GM19099 (cell line): ENCODE measurements at regions not wholly inside any gene's neighbourhood (a gene's known extent, or its start where the extent isn't known, plus 50 kb on each side); places are given as distances from the start of the nearest gene placed in this dataset.

Experiments
- POLR2A ChIP-seq: IDR thresholded peaks from 3 replicates; pipeline ENCODE4 v1.6.1; 2011; ENCODE audit warnings: low read depth; ENCODE audit not compliant: insufficient read length; ENCODE audit errors: extremely low read depth

DNA sequence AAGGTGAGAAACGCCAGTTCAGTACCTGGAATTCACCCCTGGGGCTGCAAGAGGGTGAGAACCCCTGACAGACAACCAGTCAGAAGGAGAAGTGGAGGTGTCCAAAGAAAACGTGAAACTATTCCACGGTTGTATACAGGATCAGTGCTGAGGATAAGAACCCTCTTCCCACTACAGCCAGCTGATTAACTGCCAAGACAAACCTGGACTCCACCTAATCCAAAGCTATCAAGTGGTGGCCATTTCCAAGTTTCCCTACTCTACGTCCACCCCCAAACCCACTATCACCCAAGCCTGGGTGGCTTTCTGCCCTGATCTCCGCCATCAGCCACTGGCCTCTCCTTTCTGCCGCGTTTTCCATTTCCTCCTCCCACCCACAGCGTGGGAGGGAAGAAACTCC lies 312.3 kb upstream of the ID2 start:
- no peak for TF ChIP-seq POLR2A

DNA sequence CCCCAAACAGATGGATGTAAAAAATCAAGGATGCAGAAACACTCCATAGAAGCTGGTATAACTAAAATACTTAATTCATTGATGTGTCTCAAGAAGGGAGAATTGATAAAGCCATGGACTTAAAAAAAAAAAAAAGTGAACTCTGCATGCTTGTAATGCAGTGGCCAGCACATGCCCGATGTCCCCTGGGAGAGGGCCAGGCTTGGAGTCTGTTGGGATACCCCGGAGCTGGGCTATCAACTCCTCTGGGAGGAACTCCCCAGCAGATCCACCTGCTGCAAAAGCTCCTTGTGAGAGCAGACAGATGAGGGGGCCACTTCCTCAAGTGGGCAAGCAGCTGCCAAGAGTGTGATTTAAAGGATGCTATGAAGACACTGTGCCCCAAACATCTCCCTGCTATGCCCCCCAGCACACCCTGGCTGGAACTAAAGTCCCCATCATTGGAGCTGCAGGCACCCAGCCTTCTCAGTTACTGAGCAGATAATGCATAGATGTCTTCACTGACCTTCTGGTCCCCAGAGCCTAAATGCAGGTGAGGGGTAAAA lies 311.5 kb upstream of the ID2 start:
- no peak for TF ChIP-seq POLR2A

DNA sequence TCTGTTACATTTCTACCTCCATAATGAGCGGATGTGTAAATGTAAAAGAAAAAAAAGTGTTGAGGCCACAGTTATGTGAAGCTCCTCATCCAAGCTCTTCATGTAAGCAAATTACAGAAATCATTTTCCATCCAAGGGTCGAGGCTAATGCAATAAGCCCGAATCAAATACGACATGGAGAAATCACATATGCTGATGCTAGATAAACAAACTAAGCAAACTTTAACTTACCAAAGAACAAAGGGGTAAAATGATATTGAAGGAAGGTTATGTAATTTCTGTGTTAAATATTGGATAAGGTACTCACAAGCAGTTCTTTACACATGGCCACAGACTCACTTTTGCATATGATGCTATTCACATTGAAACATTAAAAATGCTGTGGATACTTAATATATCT lies 310.2 kb upstream of the ID2 start:
- TF ChIP-seq POLR2A, result no peak

DNA sequence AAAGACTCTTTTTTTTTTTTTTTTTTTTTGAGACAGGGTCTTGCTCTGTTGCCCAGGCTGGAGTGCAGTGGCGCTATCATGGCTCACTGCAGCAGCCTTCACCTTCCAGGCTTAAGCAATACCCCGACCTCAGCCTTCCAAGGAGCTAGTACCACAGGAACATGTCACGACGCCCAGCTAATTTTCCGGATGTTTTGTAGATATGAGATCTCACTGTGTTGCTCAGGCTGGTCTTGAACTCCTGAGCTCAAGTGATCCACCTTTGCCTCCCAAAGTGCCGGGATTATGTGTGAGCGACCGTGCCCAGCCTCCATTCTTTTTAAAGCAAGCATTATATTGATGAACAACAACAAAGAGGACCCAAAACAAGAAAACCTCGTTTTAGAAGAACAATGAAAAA lies 307.1 kb upstream of the ID2 start:
- TF ChIP-seq POLR2A, result no peak

DNA sequence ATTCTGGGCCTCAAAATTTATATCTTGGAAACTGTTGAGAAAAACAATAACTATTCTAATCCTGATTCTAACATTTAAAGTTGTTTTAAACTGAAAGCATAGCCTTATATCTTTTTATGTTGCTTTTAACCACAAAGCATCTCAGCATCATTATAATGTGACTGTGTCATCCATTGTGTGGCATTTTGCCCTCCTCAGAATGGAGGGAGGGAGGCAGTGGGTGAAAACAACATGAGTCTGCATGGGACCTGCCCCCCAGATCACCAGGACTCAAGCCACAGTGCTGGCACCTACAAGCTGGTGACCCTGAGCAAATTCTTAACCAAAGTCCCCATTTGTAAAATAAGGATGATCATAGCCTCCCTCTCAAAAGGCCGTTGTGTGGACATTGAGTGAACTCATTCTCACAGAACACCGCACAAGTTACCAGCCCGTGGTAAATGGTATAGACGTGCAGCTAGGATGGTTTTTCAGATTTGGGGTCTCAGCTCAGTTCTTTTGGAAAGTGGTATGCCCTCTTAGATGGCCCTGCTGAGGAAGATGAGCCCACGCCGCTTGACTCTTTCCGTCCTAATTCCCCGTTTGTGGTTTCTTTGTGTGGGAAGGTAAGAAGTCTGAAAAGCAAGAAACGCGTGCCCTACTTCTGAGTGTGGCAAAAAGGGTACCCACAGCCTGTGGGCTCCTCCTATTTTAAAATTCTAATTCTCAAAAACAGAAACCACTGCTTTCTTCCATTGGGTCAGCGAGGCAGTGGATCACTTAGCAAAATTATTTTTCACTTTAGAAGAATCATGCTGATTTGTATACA lies 305.0 kb upstream of the ID2 start:
- TF ChIP-seq POLR2A, result no peak

DNA sequence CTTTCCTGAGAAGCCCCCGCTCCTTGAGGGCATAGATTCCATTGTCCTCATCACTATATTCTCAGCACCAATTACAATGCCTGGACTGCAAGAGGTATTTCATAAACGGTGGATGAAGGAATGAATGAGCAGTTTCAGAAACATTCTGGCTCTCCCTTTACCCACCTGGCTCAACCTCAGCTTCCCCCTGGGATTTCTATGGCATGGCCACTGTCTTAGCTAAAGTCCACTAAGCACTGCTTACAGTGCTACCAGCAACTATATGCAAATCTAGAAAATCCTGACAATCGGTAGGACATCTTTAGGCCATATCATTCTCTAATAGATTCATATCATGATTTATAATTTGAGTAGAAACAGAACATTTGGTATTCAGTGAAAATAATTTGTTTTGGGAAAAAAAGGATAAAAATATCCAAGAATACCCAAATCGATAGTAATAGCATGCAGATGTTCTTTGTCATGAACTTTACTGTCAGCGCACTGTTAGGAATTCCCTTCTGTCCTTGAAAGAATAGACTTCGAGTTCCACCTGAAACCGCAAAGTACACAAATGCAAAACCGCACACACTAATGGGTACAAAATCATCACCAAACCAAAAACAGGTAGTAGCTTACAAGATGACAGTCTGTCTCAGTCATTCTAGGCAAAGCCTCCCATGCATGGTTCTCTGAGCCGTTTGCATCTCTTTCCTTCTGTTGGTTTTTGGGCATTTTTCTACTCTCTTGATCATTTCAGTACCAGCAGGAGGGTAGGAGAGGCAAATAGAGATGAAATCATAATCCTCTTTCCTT lies 303.6 kb upstream of the ID2 start:
- TF ChIP-seq POLR2A, result no peak

DNA sequence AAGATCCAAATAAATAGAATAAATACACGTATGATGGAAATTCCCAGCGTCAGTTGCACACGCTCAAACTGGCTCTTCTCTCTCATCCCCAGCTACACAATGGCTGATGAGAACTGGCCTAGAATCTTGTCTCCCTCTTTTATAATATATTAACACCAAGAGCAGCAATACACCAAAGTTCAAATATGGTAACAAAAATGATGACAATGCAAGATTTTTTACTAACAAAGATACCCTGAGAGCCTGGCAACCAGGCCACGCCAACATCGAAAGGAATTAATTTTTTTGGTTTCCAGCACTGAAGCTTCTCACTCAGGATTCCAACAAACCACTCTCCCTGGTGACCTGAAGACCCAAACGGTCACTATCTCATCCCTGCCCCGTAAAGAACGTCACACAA lies 302.7 kb upstream of the ID2 start:
- TF ChIP-seq POLR2A, result no peak

DNA sequence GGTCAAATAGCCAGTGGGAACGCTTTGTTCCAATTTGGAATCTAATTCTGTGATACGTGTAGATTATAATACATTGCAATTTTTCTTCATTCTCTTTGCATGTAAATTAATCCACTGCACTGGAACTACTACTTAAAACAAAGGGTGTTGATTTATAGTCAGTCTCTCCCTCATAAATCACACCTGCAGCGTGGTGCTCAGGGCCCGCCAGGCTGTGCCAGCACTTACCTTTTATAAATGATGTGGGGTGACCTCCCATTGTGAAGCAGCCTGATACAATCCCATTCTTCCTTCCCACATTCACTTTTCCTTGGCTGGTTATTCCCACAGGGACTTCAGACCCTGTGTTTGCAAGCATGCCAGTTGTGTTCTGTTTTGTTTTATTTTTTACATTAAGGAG lies 302.3 kb upstream of the ID2 start:
- no peak for TF ChIP-seq POLR2A

DNA sequence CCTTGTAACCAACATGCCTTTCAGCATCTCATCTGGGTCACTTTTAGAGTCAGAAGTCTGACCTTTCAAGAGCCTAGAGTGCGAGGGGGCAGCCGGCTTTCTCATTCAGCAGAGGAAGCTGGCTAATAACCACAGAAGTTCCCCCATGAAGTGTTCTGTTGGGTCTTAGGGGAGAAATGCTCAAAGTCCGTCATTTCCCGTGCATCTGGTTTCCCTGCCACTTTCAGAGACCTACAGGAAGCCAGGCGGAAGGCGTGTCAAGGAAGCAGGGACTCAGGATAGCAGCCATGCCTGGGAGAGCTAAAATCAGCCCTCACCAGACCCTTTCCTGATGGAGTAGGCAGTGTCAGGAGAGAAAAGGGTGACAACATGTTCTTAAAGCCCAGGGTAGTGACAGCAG lies 301.8 kb upstream of the ID2 start:
- no peak for TF ChIP-seq POLR2A

DNA sequence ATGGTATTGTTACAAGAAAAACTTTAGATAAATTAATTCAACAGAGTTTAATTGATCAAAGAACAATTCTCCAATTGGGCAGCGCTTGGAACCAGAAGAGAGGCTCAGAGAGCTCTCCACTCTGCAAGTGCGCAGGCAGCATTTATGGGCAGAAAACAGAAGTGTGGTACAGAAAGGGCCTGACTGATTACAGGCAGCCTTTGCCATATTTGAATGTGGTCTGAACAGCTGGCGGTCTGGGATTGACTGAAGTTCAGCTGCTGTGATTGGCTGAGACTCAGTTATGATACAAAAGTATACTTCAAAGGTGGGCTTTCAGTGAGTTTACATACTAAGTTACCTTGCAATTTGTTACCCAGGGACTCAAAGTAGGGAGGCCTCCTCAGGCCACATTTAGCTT lies 301.3 kb upstream of the ID2 start:
- TF ChIP-seq POLR2A, result no peak

DNA sequence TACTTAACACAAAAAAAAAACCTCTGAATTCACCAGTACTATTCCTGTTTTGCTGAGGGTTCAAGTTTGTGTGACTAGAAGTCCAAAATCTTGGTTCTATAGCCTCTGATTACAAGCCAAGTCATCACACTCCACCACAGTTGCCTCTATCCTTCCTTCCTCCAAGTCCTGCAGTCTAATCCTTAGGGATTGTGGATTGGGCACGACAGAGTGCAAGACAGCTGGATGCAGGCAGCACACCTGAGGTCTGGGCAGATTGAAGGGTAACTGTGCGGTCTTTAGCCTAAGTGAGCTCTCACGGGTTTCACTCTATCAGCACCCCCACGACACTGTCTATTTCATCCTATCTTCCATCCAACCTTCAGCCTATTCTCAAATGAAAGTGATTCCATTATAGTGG lies 299.4 kb upstream of the ID2 start:
- TF ChIP-seq POLR2A, result no peak

DNA sequence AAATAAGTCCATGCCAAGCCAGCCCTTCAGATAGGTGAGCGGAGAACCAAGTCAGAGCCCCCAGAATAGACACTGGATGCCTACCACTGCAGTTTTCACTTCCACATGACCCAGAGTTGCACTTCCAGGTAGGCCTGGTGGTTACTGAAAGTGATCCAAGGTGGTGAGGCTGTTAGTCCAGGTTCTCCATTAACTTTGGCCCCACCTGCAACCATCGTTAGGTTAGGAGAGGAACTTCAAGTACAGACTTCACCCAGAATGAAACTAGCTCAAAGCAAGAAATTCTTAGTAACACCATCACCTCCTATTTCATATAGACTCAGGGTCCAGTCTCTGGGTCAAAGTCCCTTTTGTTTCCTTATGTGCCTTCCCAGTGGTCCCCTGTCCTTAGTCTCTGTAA lies 293.1 kb upstream of the ID2 start:
- no peak for TF ChIP-seq POLR2A

DNA sequence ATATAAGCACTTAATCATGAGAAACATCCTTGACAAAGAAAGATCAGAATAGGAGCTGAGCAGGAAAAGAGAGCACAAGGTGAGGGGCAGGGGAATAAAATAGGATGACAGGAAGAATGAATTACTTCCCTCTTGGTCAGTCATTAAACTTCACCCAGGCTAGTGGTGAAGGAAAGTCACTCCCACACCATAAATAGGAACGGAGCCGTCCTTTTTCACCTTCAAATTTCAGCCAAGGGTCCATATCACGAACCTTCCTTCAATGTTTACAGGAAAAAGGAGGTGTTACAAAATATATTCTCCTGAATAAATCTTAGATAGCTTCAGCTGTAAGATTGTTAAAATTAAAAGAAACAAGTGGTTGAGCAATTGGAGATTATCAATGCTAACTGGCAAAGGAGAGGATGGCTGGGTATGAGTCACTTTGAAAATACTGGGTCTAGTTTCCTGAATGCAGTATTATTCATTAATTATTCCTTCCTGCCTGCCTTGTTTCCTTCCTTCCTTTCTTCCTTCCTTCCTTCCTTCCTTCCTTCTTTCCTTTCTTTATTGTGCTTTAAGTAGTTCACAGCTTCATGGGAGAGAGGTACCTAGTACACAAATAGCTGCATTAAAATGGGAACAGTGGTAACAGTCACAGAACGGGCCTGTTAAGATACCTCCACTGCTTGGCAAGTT lies 292.3 kb upstream of the ID2 start:
- TF ChIP-seq POLR2A, result no peak

DNA sequence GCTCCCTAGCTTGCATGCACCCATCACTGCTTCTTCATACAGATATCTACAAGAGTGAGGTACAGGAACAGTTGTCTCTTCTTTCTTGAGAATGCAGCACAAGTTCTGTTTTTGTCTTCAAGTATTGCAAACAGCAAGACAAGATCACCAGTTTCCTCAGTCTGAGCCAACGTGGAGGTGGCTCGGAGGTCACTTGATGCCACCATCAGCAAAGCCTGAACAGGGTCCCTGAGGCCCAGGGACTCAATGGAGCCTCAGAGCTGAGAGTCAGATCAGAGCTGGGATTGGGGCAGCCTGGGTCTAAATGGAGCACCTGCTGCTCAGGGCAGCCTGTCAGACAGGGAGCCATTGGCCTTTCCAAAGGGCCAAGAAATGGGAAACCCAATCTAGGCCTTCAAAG lies 290.7 kb upstream of the ID2 start:
- TF ChIP-seq POLR2A, result no peak

DNA sequence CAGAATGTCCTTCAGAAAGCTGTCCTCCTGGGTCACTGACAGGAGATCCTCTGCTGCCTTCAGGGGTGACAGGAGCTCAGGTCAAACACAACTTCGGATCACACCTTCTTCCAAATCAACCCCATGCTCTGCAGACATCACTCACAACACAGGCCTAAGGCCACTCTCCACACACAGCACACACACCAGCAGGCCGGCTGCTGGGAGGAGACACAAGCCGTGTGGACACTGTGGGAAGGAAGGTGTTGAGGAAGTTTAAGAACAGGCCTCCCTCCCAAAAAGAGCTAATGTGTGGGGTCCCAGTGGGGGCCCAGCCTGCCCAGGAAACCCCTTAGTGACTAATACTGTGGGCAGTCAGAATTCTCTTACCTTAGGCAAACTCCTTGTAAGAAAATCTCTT lies 290.3 kb upstream of the ID2 start:
- TF ChIP-seq POLR2A, result no peak
